ENCODE measurements at regions not wholly inside any gene's neighbourhood (a gene's known extent, or its start where the extent isn't known, plus 50 kb on each side); places are given as distances from the start of the nearest gene placed in this dataset.

- 29% methylated on average over 10 of the region's 10 CpGs for WGBS (ENCODE audit: insufficient coverage, insufficient replicate concordance, low lambda C conversion rate, missing lambda C conversion rate)
- Histone ChIP-seq H3K4me1 (ENCODE audit: control insufficient read depth, insufficient read depth, low read length) (no peaks in the 10 kb centered on the region), H3K79me2 (ENCODE audit: control insufficient read depth, insufficient read depth, low read length) (no peaks in the 10 kb centered on the region), H3K9ac (ENCODE audit: control insufficient read depth, insufficient read depth, low read length) (no peak overlapping the region), H3K4me3 (no peak overlapping the region), H2AFZ (ENCODE audit: control insufficient read depth, low read depth, low read length) (no peak overlapping the region), H3K27me3 (replicated peaks in 1 of 2; ENCODE audit: control insufficient read depth in 2 of 2, insufficient read depth in 2 of 2, low read length in 1 of 2) (no peaks in the 10 kb centered on the region), H3K36me3 (ENCODE audit: control insufficient read depth in 2 of 2, insufficient read depth in 2 of 2, low read length in 1 of 2) (no peaks in the 10 kb centered on the region), H3K4me2 (ENCODE audit: control insufficient read depth, insufficient read depth) (no peak overlapping the region), H3K27ac (ENCODE audit: control insufficient read depth, insufficient read depth) (no peak overlapping the region), H3K9me3 (replicated peaks; ENCODE audit: control insufficient read depth, insufficient read depth, low read length) (no peaks in the 10 kb centered on the region), H4K20me1 (ENCODE audit: control insufficient read depth, insufficient read depth) (no peaks in the 10 kb centered on the region)
- ATAC-seq (no peak), DNase-seq (ENCODE audit: low read depth, low spot score) (no peak), FAIRE-seq (no peak)
- POLR2A ChIA-PET, result no interaction called here
- intact Hi-C loops (cut with micrococcal nuclease; ENCODE audit: unreplicated experiment), result no loop called here
- in situ Hi-C loops (cut with MboI), result no loop called here
- CTCF ChIA-PET, result no interaction called here
- BruUV-seq (replicated peaks), result no TSS peak
- RAD21 ChIA-PET (ENCODE audit: unreplicated experiment), result no interaction called here
- SMC1A ChIA-PET (ENCODE audit: uncharacterized antibody, unreplicated experiment), result no interaction called here
- TF ChIP-seq CHD2 (IDR thresholded peaks at IDR 0.05; ENCODE audit: borderline replicate concordance, low read depth, low read length) (no peak), ZNF217 (IDR thresholded peaks at IDR 0.05) (no peak), ZNF274 (IDR thresholded peaks at IDR 0.05; ENCODE audit: insufficient read depth, insufficient read length) (no peak), SUZ12 (IDR thresholded peaks at IDR 0.05; ENCODE audit: unreplicated experiment) (no peak), SKIL (IDR thresholded peaks at IDR 0.05; ENCODE audit: low read depth, poor library complexity, severe bottlenecking) (no peak), FOXK2 (IDR thresholded peaks at IDR 0.05) (no peak), ZSCAN29 (IDR thresholded peaks at IDR 0.05) (no peak), EP300 (IDR thresholded peaks at IDR 0.05; ENCODE audit: borderline replicate concordance in 1 of 2, control insufficient read depth in 1 of 2, low read depth in 2 of 2, low read length in 2 of 2) (no peak), POLR2AphosphoS2 (IDR thresholded peaks at IDR 0.05; ENCODE audit: low read depth, low read length) (no peak), USF2 (IDR thresholded peaks at IDR 0.05; ENCODE audit: borderline replicate concordance, low read depth, low read length) (no peak), CHD1 (IDR thresholded peaks at IDR 0.05; ENCODE audit: low read depth, low read length) (no peak), EED (IDR thresholded peaks at IDR 0.05; ENCODE audit: low read depth) (no peak), BRCA1 (IDR thresholded peaks at IDR 0.05; ENCODE audit: low read depth, low read length) (no peak), SIN3A (IDR thresholded peaks at IDR 0.05; ENCODE audit: low read depth, low read length) (no peak)
- TF ChIP-seq, protein P1, sequence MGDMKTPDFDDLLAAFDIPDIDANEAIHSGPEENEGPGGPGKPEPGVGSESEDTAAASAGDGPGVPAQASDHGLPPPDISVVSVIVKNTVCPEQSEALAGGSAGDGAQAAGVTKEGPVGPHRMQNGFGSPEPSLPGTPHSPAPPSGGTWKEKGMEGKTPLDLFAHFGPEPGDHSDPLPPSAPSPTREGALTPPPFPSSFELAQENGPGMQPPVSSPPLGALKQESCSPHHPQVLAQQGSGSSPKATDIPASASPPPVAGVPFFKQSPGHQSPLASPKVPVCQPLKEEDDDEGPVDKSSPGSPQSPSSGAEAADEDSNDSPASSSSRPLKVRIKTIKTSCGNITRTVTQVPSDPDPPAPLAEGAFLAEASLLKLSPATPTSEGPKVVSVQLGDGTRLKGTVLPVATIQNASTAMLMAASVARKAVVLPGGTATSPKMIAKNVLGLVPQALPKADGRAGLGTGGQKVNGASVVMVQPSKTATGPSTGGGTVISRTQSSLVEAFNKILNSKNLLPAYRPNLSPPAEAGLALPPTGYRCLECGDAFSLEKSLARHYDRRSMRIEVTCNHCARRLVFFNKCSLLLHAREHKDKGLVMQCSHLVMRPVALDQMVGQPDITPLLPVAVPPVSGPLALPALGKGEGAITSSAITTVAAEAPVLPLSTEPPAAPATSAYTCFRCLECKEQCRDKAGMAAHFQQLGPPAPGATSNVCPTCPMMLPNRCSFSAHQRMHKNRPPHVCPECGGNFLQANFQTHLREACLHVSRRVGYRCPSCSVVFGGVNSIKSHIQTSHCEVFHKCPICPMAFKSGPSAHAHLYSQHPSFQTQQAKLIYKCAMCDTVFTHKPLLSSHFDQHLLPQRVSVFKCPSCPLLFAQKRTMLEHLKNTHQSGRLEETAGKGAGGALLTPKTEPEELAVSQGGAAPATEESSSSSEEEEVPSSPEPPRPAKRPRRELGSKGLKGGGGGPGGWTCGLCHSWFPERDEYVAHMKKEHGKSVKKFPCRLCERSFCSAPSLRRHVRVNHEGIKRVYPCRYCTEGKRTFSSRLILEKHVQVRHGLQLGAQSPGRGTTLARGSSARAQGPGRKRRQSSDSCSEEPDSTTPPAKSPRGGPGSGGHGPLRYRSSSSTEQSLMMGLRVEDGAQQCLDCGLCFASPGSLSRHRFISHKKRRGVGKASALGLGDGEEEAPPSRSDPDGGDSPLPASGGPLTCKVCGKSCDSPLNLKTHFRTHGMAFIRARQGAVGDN (IDR thresholded peaks at IDR 0.05), result no peak
Observed at GRCh38 chr16:24463196-24463945, 76.0 kb upstream of the RBBP6 start.

Measured in GM12878 (cell line).